AG08396 (cell line): ENCODE measurements at regions not wholly inside any gene's neighbourhood (a gene's known extent, or its start where the extent isn't known, plus 50 kb on each side); places are given as distances from the start of the nearest gene placed in this dataset.

Source experiments
- DNase-seq: peaks from one replicate; pipeline ENCODE4 v3.0.0; 2012; ENCODE audit warnings: low spot score, mixed read lengths

- DNase-seq = no peak
Observed at GRCh38 chr11:101401245-101401644, 182.6 kb downstream of the TRPC6 start.

GRCh38 chr11:101397979-101398378, 185.8 kb downstream of the TRPC6 start:
- DNase-seq = no peak

- DNase-seq = no peak
Observed at GRCh38 chr11:101390539-101390938, 193.3 kb downstream of the TRPC6 start.

GRCh38 chr11:101369835-101370234, 214.0 kb downstream of the TRPC6 start:
- DNase-seq = no peak

GRCh38 chr11:101363706-101364275, 220.0 kb downstream of the TRPC6 start:
- no peak for DNase-seq

- no peak for DNase-seq
Observed at GRCh38 chr11:101362643-101363042, 221.2 kb downstream of the TRPC6 start.

- no peak for DNase-seq
Observed at GRCh38 chr11:101357771-101358170, 226.0 kb downstream of the TRPC6 start.

GRCh38 chr11:101354801-101355200, 225.2 kb upstream of the PGR start:
- no peak for DNase-seq

GRCh38 chr11:101348786-101349185, 219.2 kb upstream of the PGR start:
- DNase-seq = no peak

GRCh38 chr11:101346591-101346990, 217.0 kb upstream of the PGR start:
- peak; percentile 31 for DNase-seq

GRCh38 chr11:101345891-101346290, 216.3 kb upstream of the PGR start:
- no peak for DNase-seq

- no peak for DNase-seq
Observed at GRCh38 chr11:101342307-101342706, 212.7 kb upstream of the PGR start.

GRCh38 chr11:101341578-101341977, 212.0 kb upstream of the PGR start:
- DNase-seq = no peak

GRCh38 chr11:101336858-101337257, 207.2 kb upstream of the PGR start:
- DNase-seq = no peak

- DNase-seq = no peak
Observed at GRCh38 chr11:101336155-101336554, 206.5 kb upstream of the PGR start.

- DNase-seq = no peak
Observed at GRCh38 chr11:101334581-101334980, 205.0 kb upstream of the PGR start.

- DNase-seq = no peak
Observed at GRCh38 chr11:101331411-101331810, 201.8 kb upstream of the PGR start.

- no peak for DNase-seq
Observed at GRCh38 chr11:101327908-101328307, 198.3 kb upstream of the PGR start.

GRCh38 chr11:101326141-101326540, 196.5 kb upstream of the PGR start:
- DNase-seq = no peak

GRCh38 chr11:101323997-101324396, 194.4 kb upstream of the PGR start:
- DNase-seq = no peak

GRCh38 chr11:101321222-101321621, 191.6 kb upstream of the PGR start:
- DNase-seq = no peak

GRCh38 chr11:101306721-101307120, 177.1 kb upstream of the PGR start:
- no peak for DNase-seq

GRCh38 chr11:101305496-101305895, 175.9 kb upstream of the PGR start:
- DNase-seq = no peak

- DNase-seq = no peak
Observed at GRCh38 chr11:101299210-101299609, 169.6 kb upstream of the PGR start.

GRCh38 chr11:101296896-101297295, 167.3 kb upstream of the PGR start:
- no peak for DNase-seq
